ENCODE measurements at regions not wholly inside any gene's neighbourhood (a gene's known extent, or its start where the extent isn't known, plus 50 kb on each side); places are given as distances from the start of the nearest gene placed in this dataset.

DNA sequence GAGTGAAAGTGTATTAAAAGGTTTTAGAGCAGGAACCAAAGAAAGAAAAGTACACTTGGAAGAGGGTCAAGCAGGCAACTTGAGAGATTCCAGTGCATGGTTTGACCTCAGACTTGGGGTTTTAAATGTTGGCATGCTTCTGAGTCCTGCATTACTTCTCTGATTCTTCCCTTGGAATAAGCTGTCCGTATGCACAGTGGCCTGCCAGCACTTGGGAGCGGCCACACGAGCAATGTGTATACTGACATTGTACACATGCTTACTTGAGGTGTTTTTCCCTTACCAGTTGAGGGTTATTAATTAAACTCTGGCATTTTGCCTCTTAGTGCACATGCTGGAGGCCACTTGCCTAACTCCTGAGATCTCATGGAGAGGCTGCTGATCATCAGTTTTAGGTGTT is 786.6 kb upstream of the RGS18 start:
- no peaks in the 10 kb centered on the region for H3K27me3 ChIP-seq (ENCODE audit: insufficient read depth, low read length)
- no peaks in the 10 kb centered on the region; the same call in 1 of the 2 replicates for H3K27me3 Mint-ChIP-seq (ENCODE audit: low read depth)
- H3K4me3 Mint-ChIP-seq, result no peak overlapping the region
- no peak for DNase-seq
- H4K20me1 ChIP-seq (ENCODE audit: control insufficient read depth, insufficient read depth, insufficient read length), result no peaks in the 10 kb centered on the region
- no peak overlapping the region for H2BK12ac ChIP-seq (ENCODE audit: insufficient read length, low read depth, low read length)
- peaks cover 3 to 10% (median 7%) of the 10 kb centered on the region in 3 experiments; a peak in 6 of 7 replicates for H3K36me3 Mint-ChIP-seq (ENCODE audit: insufficient read depth in 1 of 3, low read depth in 3 of 3)
- H3K23ac ChIP-seq (ENCODE audit: insufficient read length, low read depth, low read length), result no peak overlapping the region
- H2AFZ ChIP-seq (ENCODE audit: low read length), result no peak overlapping the region
- TF ChIP-seq, protein P1, sequence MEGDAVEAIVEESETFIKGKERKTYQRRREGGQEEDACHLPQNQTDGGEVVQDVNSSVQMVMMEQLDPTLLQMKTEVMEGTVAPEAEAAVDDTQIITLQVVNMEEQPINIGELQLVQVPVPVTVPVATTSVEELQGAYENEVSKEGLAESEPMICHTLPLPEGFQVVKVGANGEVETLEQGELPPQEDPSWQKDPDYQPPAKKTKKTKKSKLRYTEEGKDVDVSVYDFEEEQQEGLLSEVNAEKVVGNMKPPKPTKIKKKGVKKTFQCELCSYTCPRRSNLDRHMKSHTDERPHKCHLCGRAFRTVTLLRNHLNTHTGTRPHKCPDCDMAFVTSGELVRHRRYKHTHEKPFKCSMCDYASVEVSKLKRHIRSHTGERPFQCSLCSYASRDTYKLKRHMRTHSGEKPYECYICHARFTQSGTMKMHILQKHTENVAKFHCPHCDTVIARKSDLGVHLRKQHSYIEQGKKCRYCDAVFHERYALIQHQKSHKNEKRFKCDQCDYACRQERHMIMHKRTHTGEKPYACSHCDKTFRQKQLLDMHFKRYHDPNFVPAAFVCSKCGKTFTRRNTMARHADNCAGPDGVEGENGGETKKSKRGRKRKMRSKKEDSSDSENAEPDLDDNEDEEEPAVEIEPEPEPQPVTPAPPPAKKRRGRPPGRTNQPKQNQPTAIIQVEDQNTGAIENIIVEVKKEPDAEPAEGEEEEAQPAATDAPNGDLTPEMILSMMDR (conservative IDR thresholded peaks at IDR 0.05), result no peak
- H2BK20ac ChIP-seq (ENCODE audit: low read depth, low read length, poor library complexity, severe bottlenecking), result no peak overlapping the region
- H3K27ac Mint-ChIP-seq, result peak overlapping the region in 1 of 3 experiments; percentile 68; a peak in 1 of 7 replicates
- no peak overlapping the region for H3K56ac ChIP-seq (ENCODE audit: insufficient read length, low read depth, low read length)
- H3K23me2 ChIP-seq (ENCODE audit: insufficient read length, low read depth, low read length, poor library complexity, severe bottlenecking), result no peaks in the 10 kb centered on the region
- WGBS (ENCODE audit: extremely low coverage, insufficient read length, low lambda C conversion rate), result no CpG with 5 or more reads among the region's 3 CpGs
- no peak overlapping the region for H4K5ac ChIP-seq (ENCODE audit: insufficient read length, low read depth, low read length)
- H3K9ac ChIP-seq (ENCODE audit: extremely low read depth, insufficient read length, low read length), result no peak overlapping the region
- no peak overlapping the region for H3K14ac ChIP-seq (ENCODE audit: insufficient read depth, low read length)
- H3K4me1 ChIP-seq (ENCODE audit: insufficient read depth, low read length), result no peaks in the 10 kb centered on the region; the same call in 1 of the 2 replicates
- peaks cover 0 to 19% of the 10 kb centered on the region in 2 experiments; a peak in 4 of 5 replicates for H3K9me3 Mint-ChIP-seq
- H3K9me3 ChIP-seq (ENCODE audit: control insufficient read depth, low read depth, low read length), result no peaks in the 10 kb centered on the region
- H2AK5ac ChIP-seq (ENCODE audit: insufficient read length, low read length), result no peak overlapping the region
- no peak overlapping the region for H3K18ac ChIP-seq (ENCODE audit: insufficient read length, low read depth, low read length)
- no peak overlapping the region for H3T11ph ChIP-seq (ENCODE audit: low read length)
- no peak overlapping the region for H2BK5ac ChIP-seq (ENCODE audit: insufficient read length, low read length)
- no peak overlapping the region for H2BK120ac ChIP-seq (ENCODE audit: low read depth, low read length, poor library complexity, severe bottlenecking)
- no peak overlapping the region for H3K27ac ChIP-seq (ENCODE audit: insufficient read length, low read depth, low read length)
- H3K4me2 ChIP-seq (ENCODE audit: insufficient read depth, insufficient read length, low read length), result no peak overlapping the region
- no peak overlapping the region for H4K91ac ChIP-seq (ENCODE audit: insufficient read length, low read depth, low read length)
- H4K8ac ChIP-seq (replicated peaks; ENCODE audit: insufficient read length, low read depth, low read length), result no peak overlapping the region
- peaks cover 11 to 13% of the 10 kb centered on the region in 2 experiments for H3K4me1 Mint-ChIP-seq
- H3K4ac ChIP-seq (ENCODE audit: low read depth, low read length), result no peak overlapping the region
- no peaks in the 10 kb centered on the region for H3K79me1 ChIP-seq (ENCODE audit: insufficient read depth, low read depth, low read length, poor library complexity, severe bottlenecking)
- no peak overlapping the region for H2BK15ac ChIP-seq (ENCODE audit: low read depth, low read length)
- no peaks in the 10 kb centered on the region for H3K79me2 ChIP-seq (ENCODE audit: insufficient read depth, low read length)
